LNCaP clone FGC (cell line): ENCODE measurements at regions not wholly inside any gene's neighbourhood (a gene's known extent, or its start where the extent isn't known, plus 50 kb on each side); places are given as distances from the start of the nearest gene placed in this dataset.

Experiments
- DNase-seq: peaks from one replicate; pipeline ENCODE4 v3.0.0-alpha.2; 2011; ENCODE audit warnings: low read depth
- H3K4me3 ChIP-seq: 2 replicates; pipeline ENCODE4 v1.5.1; 2011; ENCODE audit warnings: mild to moderate bottlenecking, low read depth, low read length, control low read depth
- TF ChIP-seq, protein P1 (sequence below): IDR thresholded peaks from 2 replicates; pipeline ENCODE4 v1.5.1; 2012; ENCODE audit warnings: mild to moderate bottlenecking; ENCODE audit not compliant: control insufficient read depth, insufficient read depth; ENCODE audit errors: extremely low read depth

DNA sequence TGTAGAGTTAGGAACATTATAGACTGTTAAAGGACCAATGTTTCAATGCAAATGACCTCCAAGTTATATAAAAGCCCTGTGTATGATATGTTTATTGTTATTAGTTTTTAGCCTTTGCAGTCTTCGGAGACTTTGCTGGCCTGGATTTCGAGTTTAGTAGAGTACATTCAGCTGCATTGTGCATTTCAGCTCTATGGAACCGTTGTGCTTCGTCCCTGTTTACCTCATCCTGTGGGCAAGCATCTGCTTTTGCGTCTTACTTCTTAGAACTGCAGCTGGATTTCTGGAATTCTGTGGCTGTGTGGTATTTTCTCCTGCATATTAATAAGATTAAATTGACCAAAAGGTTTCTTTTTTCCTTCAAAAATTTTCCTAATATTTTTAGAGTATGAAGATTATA is 138.6 kb downstream of the KCNRG start:
- H3K4me3 ChIP-seq = no peak overlapping the region
- TF ChIP-seq, protein P1, sequence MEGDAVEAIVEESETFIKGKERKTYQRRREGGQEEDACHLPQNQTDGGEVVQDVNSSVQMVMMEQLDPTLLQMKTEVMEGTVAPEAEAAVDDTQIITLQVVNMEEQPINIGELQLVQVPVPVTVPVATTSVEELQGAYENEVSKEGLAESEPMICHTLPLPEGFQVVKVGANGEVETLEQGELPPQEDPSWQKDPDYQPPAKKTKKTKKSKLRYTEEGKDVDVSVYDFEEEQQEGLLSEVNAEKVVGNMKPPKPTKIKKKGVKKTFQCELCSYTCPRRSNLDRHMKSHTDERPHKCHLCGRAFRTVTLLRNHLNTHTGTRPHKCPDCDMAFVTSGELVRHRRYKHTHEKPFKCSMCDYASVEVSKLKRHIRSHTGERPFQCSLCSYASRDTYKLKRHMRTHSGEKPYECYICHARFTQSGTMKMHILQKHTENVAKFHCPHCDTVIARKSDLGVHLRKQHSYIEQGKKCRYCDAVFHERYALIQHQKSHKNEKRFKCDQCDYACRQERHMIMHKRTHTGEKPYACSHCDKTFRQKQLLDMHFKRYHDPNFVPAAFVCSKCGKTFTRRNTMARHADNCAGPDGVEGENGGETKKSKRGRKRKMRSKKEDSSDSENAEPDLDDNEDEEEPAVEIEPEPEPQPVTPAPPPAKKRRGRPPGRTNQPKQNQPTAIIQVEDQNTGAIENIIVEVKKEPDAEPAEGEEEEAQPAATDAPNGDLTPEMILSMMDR = no peak
- DNase-seq = no peak

DNA sequence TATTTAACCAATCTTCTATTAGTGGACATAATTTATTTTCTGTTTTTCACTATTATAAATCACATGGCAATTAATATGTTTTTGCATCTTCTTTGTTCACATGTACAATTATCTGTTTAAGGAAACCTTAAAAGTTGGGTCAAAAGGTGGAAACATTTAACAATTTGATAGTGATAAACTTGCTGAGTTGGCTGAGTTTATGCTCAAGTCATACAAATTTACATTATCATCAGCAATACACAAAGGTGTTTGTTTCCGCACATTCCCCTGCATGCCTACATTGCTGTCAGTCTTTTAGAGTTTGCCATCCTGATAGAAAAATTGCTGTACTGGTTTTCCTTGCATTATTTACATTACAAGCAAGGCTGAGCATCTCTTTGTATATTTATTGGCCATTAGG is 139.5 kb downstream of the KCNRG start:
- no peak for DNase-seq
- TF ChIP-seq, protein P1 = no peak
- no peak overlapping the region for H3K4me3 ChIP-seq

- no peak overlapping the region for H3K4me3 ChIP-seq
- DNase-seq = no peak
- TF ChIP-seq, protein P1 = no peak
Observed at GRCh38 chr13:50156140-50156539, 140.9 kb downstream of the KCNRG start.

DNA sequence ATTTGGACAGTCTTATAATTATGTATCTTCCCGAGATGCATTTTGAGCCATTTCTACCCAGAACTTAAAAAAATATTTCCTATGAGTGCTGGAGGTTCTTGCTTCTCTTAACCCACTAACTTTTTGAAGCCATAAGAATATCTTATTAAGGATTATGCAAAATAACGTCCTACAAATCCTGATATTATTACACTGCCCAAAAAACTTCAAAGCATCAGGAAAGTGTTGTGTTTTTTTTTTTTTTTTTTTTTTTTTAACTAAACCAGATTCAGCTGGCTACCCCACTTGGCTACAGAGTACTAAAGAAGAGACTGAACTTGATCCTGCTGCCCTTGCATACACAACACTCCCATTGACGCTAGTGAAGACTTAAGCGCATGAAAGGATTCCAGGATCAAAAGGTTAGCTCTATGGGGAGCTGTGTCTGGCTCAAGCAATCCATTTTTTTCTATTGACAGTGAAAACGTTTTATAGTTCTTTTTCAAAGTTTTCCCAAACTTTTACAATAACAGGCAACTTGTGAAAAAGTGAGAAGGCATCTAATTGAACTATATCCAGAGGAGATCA is 141.4 kb downstream of the KCNRG start:
- TF ChIP-seq, protein P1 = no peak
- no peak for DNase-seq
- H3K4me3 ChIP-seq = no peak overlapping the region

DNA sequence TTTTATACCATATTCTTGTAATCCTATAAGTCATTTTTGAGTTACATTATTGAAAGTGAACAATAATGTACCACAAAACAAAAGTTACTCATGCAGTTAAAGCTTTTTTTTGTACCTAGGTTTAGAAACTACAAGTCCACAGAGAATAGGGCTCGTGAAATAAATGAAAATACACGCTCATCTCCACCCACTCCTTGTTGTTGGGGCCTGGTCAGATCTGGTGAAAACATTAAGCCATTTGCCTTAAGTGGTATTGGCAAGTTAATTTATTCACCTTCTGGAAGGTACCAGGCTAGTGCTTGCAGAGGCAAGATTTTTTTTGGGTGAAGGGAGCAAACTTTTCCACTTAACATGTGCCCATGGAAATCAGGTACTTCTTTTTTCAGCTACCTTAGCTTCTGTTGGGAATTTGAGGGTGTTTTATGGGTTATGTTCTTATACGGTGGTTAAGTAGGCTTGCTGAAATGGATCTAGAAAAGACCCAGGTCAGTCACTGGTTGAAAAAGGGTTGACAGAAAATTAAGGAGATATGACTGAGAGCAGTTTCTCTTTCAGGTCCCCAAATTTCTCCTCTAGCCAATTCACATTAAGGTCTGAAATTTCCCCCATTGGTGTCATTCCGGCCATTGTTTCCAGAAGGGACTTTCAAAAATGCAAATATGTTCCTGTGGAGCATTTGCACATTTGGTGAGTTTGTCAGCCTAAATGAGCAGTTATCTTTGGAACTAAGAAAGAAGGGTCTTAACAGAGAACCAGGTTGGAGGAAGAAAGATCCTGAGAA is 143.3 kb downstream of the KCNRG start:
- DNase-seq = no peak
- H3K4me3 ChIP-seq = no peak overlapping the region
- TF ChIP-seq, protein P1 = no peak

DNA sequence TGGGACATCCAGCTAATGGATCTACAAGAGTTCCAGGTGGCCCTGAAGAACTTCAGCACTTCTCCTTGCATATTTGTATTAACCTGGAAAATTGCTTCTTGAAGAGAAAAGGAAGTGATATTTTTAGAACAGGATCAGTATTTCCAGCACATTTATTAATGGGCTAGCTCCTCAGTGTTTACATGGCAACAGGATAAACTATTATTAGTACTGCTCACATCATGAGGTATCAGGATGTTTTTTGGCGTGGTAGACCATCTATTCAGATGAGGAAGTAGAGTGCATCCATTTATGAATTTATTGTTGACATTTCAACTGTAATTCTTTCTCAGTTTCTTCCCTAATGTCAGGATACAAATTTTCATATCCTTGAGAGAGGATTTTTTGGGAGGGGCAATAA is 144.4 kb downstream of the KCNRG start:
- H3K4me3 ChIP-seq = no peak overlapping the region
- TF ChIP-seq, protein P1 = no peak
- no peak for DNase-seq
